H1 (cell line): ENCODE measurements at regions not wholly inside any gene's neighbourhood (a gene's known extent, or its start where the extent isn't known, plus 50 kb on each side); places are given as distances from the start of the nearest gene placed in this dataset.

Experiments used
- CTCF ChIP-seq, 3 experiments: IDR thresholded peaks; 1 replicate in 2 of 3; 2 replicates in 1 of 3; pipeline versions ENCODE4 v1.5.1 to v1.6.1; 2011; ENCODE audit warnings: low read length in 3 of 3, mild to moderate bottlenecking in 3 of 3, inconsistent platforms in 2 of 3, low read depth in 1 of 3, moderate library complexity in 1 of 3; ENCODE audit not compliant: insufficient read depth in 1 of 3; ENCODE audit errors: control extremely low read depth in 1 of 3
- EP300 ChIP-seq, 2 experiments: IDR thresholded peaks; 1 replicate in 1 of 2; 2 replicates in 1 of 2; pipeline ENCODE4 v1.6.1; 2011 to 2012; ENCODE audit warnings: low read depth in 2 of 2, low read length in 2 of 2, mild to moderate bottlenecking in 2 of 2, borderline replicate concordance in 1 of 2, inconsistent platforms in 1 of 2, moderate library complexity in 1 of 2
- POLR2A ChIP-seq, 2 experiments: IDR thresholded peaks; 1 replicate in 1 of 2; 2 replicates in 1 of 2; pipeline ENCODE4 v1.6.1; 2011; ENCODE audit warnings: low read depth in 2 of 2, low read length in 2 of 2, mild to moderate bottlenecking in 2 of 2; ENCODE audit errors: control extremely low read depth in 1 of 2
- RBBP5 ChIP-seq: IDR thresholded peaks from 2 replicates; pipeline ENCODE4 v1.7.1; 2012; ENCODE audit warnings: low read depth, mild to moderate bottlenecking, inconsistent platforms, low read length, moderate library complexity, borderline replicate concordance
- RFX5 ChIP-seq: IDR thresholded peaks from 2 replicates; pipeline ENCODE4 v1.6.1; 2011; ENCODE audit warnings: low read depth, low read length, improper control_type of control experiment, borderline replicate concordance
- ZNF274 ChIP-seq: IDR thresholded peaks from 2 replicates; pipeline ENCODE4 v1.7.0; 2012; ENCODE audit warnings: low read length, borderline replicate concordance; ENCODE audit errors: extremely low read depth

GRCh38 chr4:134089885-134090284 lies 111.7 kb downstream of the PABPC4L start:
- no peak for TF ChIP-seq POLR2A (IDR thresholded peaks at IDR 0.05; ENCODE audit: control extremely low read depth in 1 of 2, low read depth in 2 of 2, low read length in 2 of 2)
- no peak for TF ChIP-seq ZNF274
- no peak for TF ChIP-seq RFX5
- no peak for TF ChIP-seq EP300 (IDR thresholded peaks at IDR 0.05; ENCODE audit: borderline replicate concordance in 1 of 2, low read depth in 2 of 2, low read length in 2 of 2)
- TF ChIP-seq CTCF (IDR thresholded peaks at IDR 0.05; ENCODE audit: control extremely low read depth in 1 of 3, insufficient read depth in 1 of 3, low read depth in 1 of 3, low read length in 3 of 3): no peak
- no peak for TF ChIP-seq RBBP5
